ENCODE measurements at regions not wholly inside any gene's neighbourhood (a gene's known extent, or its start where the extent isn't known, plus 50 kb on each side); places are given as distances from the start of the nearest gene placed in this dataset.

GRCh38 chr4:82261084-82261483, 112.7 kb downstream of the HNRNPD start:
- no peak overlapping the region for H4K5ac ChIP-seq (ENCODE audit: insufficient read length, low read depth, low read length)
- no peaks in the 10 kb centered on the region for H4K20me1 ChIP-seq (replicated peaks in 1 of 2; ENCODE audit: control insufficient read depth in 1 of 2, insufficient read depth in 2 of 2, low read length in 2 of 2)
- no peak overlapping the region for H2BK15ac ChIP-seq (ENCODE audit: low read length)
- H3K56ac ChIP-seq (replicated peaks; ENCODE audit: insufficient read length, low read depth, low read length) = no peak overlapping the region
- no peak overlapping the region for H3K4me2 ChIP-seq (ENCODE audit: insufficient read depth in 1 of 2, low read depth in 2 of 2, low read length in 2 of 2)
- H3K36me3 ChIP-seq (ENCODE audit: control insufficient read depth in 2 of 4, insufficient read depth in 4 of 4, low read length in 3 of 4) = no peaks in the 10 kb centered on the region
- POLR2A ChIA-PET (ENCODE audit: partially characterized antibody) = no interaction called here
- H3K9me3 ChIP-seq (ENCODE audit: insufficient read depth in 2 of 2, low read depth in 1 of 2, low read length in 1 of 2) = 0 out of 4 replicates have a peak, but pooled peaks cover 0 to 2% of the 10 kb centered on the region in 2 experiments
- H3K9ac ChIP-seq (replicated peaks in 1 of 4; ENCODE audit: extremely low read depth in 1 of 4, low read depth in 3 of 4, low read length in 3 of 4) = no peak overlapping the region
- H2BK5ac ChIP-seq (ENCODE audit: low read depth, low read length) = no peak overlapping the region
- H3K4ac ChIP-seq (replicated peaks; ENCODE audit: insufficient read length, low read depth, low read length) = no peak overlapping the region
- H3K4me1 ChIP-seq (replicated peaks in 1 of 4; ENCODE audit: control insufficient read depth in 3 of 4, insufficient read depth in 4 of 4, low read length in 3 of 4) = no peaks in the 10 kb centered on the region
- H3K27me3 ChIP-seq (replicated peaks in 1 of 4; ENCODE audit: control insufficient read depth in 3 of 4, extremely low read depth in 1 of 4, insufficient read depth in 3 of 4, low read length in 3 of 4) = no peaks in the 10 kb centered on the region
- FAIRE-seq (no peak), DNase-seq (ENCODE audit: low read depth in 1 of 2, low spot score in 2 of 2) (no peak)
- 0 out of 2 replicates have a peak, but pooled peaks cover 2% of the 10 kb centered on the region for H3K23me2 ChIP-seq (ENCODE audit: low read depth, low read length)
- H3K18ac ChIP-seq (ENCODE audit: extremely low read depth, low read length) = no peak overlapping the region
- H2BK12ac ChIP-seq (ENCODE audit: low read depth, low read length) = no peak overlapping the region
- no peak overlapping the region for H3K4me3 ChIP-seq (ENCODE audit: extremely low read depth in 1 of 4, insufficient read depth in 2 of 4, low read depth in 3 of 4, low read length in 4 of 4)
- H2BK20ac ChIP-seq (ENCODE audit: low read length) = no peak overlapping the region
- no peak overlapping the region for H3K14ac ChIP-seq (ENCODE audit: insufficient read length)
- H3K23ac ChIP-seq (ENCODE audit: insufficient read length) = no peak overlapping the region
- CTCF ChIA-PET (ENCODE audit: partially characterized antibody) = no interaction called here
- no peak overlapping the region for H4K91ac ChIP-seq (replicated peaks; ENCODE audit: insufficient read length, low read length)
- H3K79me1 ChIP-seq (ENCODE audit: low read depth, low read length) = no peaks in the 10 kb centered on the region
- WGBS, 2 experiments (ENCODE audit: extremely low coverage in 1 of 2, insufficient coverage in 1 of 2, insufficient read length in 1 of 2, insufficient replicate concordance in 2 of 2, low coverage in 1 of 2, low lambda C conversion rate in 2 of 2, missing lambda C conversion rate in 1 of 2) = 89% methylated on average over 2 of the region's 2 CpGs; no CpG with 5 or more reads in 1 of the 2 experiments
- H3K27ac ChIP-seq (ENCODE audit: low read depth, low read length) = no peak overlapping the region
- H2AFZ ChIP-seq (ENCODE audit: low read length) = no peak overlapping the region
- no peak overlapping the region for H2BK120ac ChIP-seq (replicated peaks; ENCODE audit: low read depth, low read length)
- H2AK5ac ChIP-seq (ENCODE audit: low read depth, low read length) = no peak overlapping the region
- H3K79me2 ChIP-seq (ENCODE audit: control insufficient read depth in 1 of 2, insufficient read depth in 2 of 2, low read length in 2 of 2) = no peaks in the 10 kb centered on the region
- H4K8ac ChIP-seq (ENCODE audit: extremely low read depth, insufficient read depth, low read length) = no peak overlapping the region
- TF ChIP-seq CBX5 (IDR thresholded peaks at IDR 0.05; ENCODE audit: low read depth, low read length) (no peak), HDAC6 (IDR thresholded peaks at IDR 0.05; ENCODE audit: low read depth, low read length) (no peak), TCF12 (IDR thresholded peaks at IDR 0.05; ENCODE audit: low read depth, low read length) (no peak), GTF2F1 (IDR thresholded peaks at IDR 0.05; ENCODE audit: borderline replicate concordance, low read depth, low read length) (no peak), POU5F1 (IDR thresholded peaks at IDR 0.05; ENCODE audit: low read depth, low read length) (no peak), TBP (IDR thresholded peaks at IDR 0.05; ENCODE audit: low read depth, low read length) (no peak), CTBP2 (IDR thresholded peaks at IDR 0.05; ENCODE audit: borderline replicate concordance, insufficient read depth, insufficient read length, low read length) (no peak), NRF1 (IDR thresholded peaks at IDR 0.05; ENCODE audit: low read depth, low read length) (no peak), EGR1 (IDR thresholded peaks at IDR 0.05; ENCODE audit: borderline replicate concordance, low read depth, low read length) (no peak), SRF (IDR thresholded peaks at IDR 0.05; ENCODE audit: low read depth, low read length) (no peak)
- TF ChIP-seq, protein P1, sequence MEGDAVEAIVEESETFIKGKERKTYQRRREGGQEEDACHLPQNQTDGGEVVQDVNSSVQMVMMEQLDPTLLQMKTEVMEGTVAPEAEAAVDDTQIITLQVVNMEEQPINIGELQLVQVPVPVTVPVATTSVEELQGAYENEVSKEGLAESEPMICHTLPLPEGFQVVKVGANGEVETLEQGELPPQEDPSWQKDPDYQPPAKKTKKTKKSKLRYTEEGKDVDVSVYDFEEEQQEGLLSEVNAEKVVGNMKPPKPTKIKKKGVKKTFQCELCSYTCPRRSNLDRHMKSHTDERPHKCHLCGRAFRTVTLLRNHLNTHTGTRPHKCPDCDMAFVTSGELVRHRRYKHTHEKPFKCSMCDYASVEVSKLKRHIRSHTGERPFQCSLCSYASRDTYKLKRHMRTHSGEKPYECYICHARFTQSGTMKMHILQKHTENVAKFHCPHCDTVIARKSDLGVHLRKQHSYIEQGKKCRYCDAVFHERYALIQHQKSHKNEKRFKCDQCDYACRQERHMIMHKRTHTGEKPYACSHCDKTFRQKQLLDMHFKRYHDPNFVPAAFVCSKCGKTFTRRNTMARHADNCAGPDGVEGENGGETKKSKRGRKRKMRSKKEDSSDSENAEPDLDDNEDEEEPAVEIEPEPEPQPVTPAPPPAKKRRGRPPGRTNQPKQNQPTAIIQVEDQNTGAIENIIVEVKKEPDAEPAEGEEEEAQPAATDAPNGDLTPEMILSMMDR (IDR thresholded peaks at IDR 0.05; ENCODE audit: control extremely low read depth in 1 of 3, insufficient read depth in 1 of 3, low read depth in 1 of 3, low read length in 3 of 3) = no peak
- TF ChIP-seq, protein P2, sequence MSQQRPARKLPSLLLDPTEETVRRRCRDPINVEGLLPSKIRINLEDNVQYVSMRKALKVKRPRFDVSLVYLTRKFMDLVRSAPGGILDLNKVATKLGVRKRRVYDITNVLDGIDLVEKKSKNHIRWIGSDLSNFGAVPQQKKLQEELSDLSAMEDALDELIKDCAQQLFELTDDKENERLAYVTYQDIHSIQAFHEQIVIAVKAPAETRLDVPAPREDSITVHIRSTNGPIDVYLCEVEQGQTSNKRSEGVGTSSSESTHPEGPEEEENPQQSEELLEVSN (IDR thresholded peaks at IDR 0.05) = no peak

Data from H1 (cell line).